H1 (cell line): ENCODE measurements at regions not wholly inside any gene's neighbourhood (a gene's known extent, or its start where the extent isn't known, plus 50 kb on each side); places are given as distances from the start of the nearest gene placed in this dataset.

Source experiments
- BRCA1 ChIP-seq: IDR thresholded peaks from 2 replicates; pipeline ENCODE4 v1.6.1; 2012; ENCODE audit warnings: low read depth, low read length, improper control_type of control experiment
- CTCF ChIP-seq, 3 experiments: IDR thresholded peaks; 1 replicate in 2 of 3; 2 replicates in 1 of 3; pipeline versions ENCODE4 v1.5.1 to v1.6.1; 2011; ENCODE audit warnings: low read length in 3 of 3, mild to moderate bottlenecking in 3 of 3, inconsistent platforms in 2 of 3, low read depth in 1 of 3, moderate library complexity in 1 of 3; ENCODE audit not compliant: insufficient read depth in 1 of 3; ENCODE audit errors: control extremely low read depth in 1 of 3
- EZH2 ChIP-seq: fragments of 200-600 bp; sonication (generic); IDR thresholded peaks from 2 replicates; pipeline ENCODE4 v1.7.1; 2012; ENCODE audit warnings: low read depth, mild to moderate bottlenecking, moderate library complexity, low read length, inconsistent platforms; ENCODE audit not compliant: severe bottlenecking
- POLR2AphosphoS5 ChIP-seq: IDR thresholded peaks from 2 replicates; pipeline ENCODE4 v1.6.1; 2011; ENCODE audit warnings: low read depth, low read length
- RNF2 ChIP-seq: fragments of 200-900, 300-1000 bp; sonication (generic); IDR thresholded peaks from 2 replicates; pipeline ENCODE4 v1.7.1; 2016; ENCODE audit warnings: borderline replicate concordance, low read depth, mild to moderate bottlenecking, antibody characterized with exemption, low read length; ENCODE audit not compliant: poor library complexity, severe bottlenecking; ENCODE audit errors: missing control alignments
- YY1 ChIP-seq: IDR thresholded peaks from 2 replicates; pipeline ENCODE4 v1.6.1; 2011; ENCODE audit warnings: low read depth, mild to moderate bottlenecking, low read length

GRCh38 chr15:98442379-98442833 is 205.9 kb upstream of the IGF1R start:
- TF ChIP-seq CTCF (IDR thresholded peaks at IDR 0.05; ENCODE audit: control extremely low read depth in 1 of 3, insufficient read depth in 1 of 3, low read depth in 1 of 3, low read length in 3 of 3) (peak; percentile 58 to 88 (median 81)), POLR2AphosphoS5 (no peak), EZH2 (no peak), RNF2 (no peak), BRCA1 (no peak), YY1 (peak; percentile 74; the same call in 1 of the 2 replicates)
